Upper lobe of left lung (tissue), 4 donors: ENCODE measurements at regions not wholly inside any gene's neighbourhood (a gene's known extent, or its start where the extent isn't known, plus 50 kb on each side); places are given as distances from the start of the nearest gene placed in this dataset.

Source experiments
- CTCF ChIP-seq, 6 experiments: fragments of 450-650 bp in 4 of 6; fragments of 200-600 bp in 2 of 6; sonication (generic) in 2 of 6; IDR thresholded peaks; one replicate each; pipeline ENCODE4 v1.5.1; 2016 to 2019; ENCODE audit warnings: antibody characterized with exemption in 6 of 6
- EP300 ChIP-seq, 4 donors: sonication (generic); formaldehyde crosslinking; IDR thresholded peaks; one replicate each; pipeline ENCODE4 v1.5.1; 2017; ENCODE audit warnings: antibody characterized with exemption in 4 of 4, control low read depth in 2 of 4
- POLR2A ChIP-seq, 4 donors: fragments of 450-650 bp; IDR thresholded peaks; one replicate each; pipeline ENCODE4 v1.5.1; 2016 to 2017; ENCODE audit warnings: antibody characterized with exemption in 4 of 4, mild to moderate bottlenecking in 2 of 4
- POLR2AphosphoS5 ChIP-seq, 2 donors: sonication (generic); formaldehyde crosslinking; IDR thresholded peaks; one replicate each; pipeline ENCODE4 v1.5.1; 2017; ENCODE audit warnings: antibody characterized with exemption in 2 of 2

GRCh38 chrY:19023934-19024333 is 250.4 kb upstream of the HSFY2 start:
- TF ChIP-seq CTCF (IDR thresholded peaks at IDR 0.05): no peak
- TF ChIP-seq EP300 (IDR thresholded peaks at IDR 0.05): no peak
- TF ChIP-seq POLR2A (IDR thresholded peaks at IDR 0.05): no peak
- TF ChIP-seq POLR2AphosphoS5 (IDR thresholded peaks at IDR 0.05): no peak
